Neural progenitor cell (in vitro differentiated cells): ENCODE measurements at regions not wholly inside any gene's neighbourhood (a gene's known extent, or its start where the extent isn't known, plus 50 kb on each side); places are given as distances from the start of the nearest gene placed in this dataset.

Experiments used
- DNase-seq: peaks from one replicate; pipeline ENCODE4 v3.0.0-alpha.2; 2016; ENCODE audit warnings: low spot score
- H2AFZ ChIP-seq: fragments of 200-600 bp; sonication (generic); replicated peaks from 2 replicates; pipeline ENCODE4 v1.6.1; 2016; ENCODE audit warnings: antibody characterized with exemption
- H3F3A ChIP-seq: fragments of 200-600 bp; sonication (generic); 2 replicates; pipeline ENCODE4 v1.6.1; 2016; ENCODE audit warnings: antibody characterized with exemption, low read depth
- H3K27ac ChIP-seq: fragments of 200-600 bp; sonication (generic); 2 replicates; pipeline ENCODE4 v1.5.1; 2016; ENCODE audit warnings: mild to moderate bottlenecking
- H3K27me3 ChIP-seq: fragments of 200-600 bp; sonication (generic); 2 replicates; pipeline ENCODE4 v1.6.1; 2016; ENCODE audit warnings: mild to moderate bottlenecking, moderate library complexity
- H3K36me3 ChIP-seq: fragments of 200-600 bp; sonication (generic); 2 replicates; pipeline ENCODE4 v1.5.1; 2016
- H3K4me1 ChIP-seq: fragments of 200-600 bp; sonication (generic); 2 replicates; pipeline ENCODE4 v1.6.1; 2016; ENCODE audit warnings: mixed run types
- H3K4me2 ChIP-seq: fragments of 200-600 bp; sonication (generic); 2 replicates; pipeline ENCODE4 v1.6.1; 2016
- H3K4me3 ChIP-seq: fragments of 200-600 bp; sonication (generic); 2 replicates; pipeline ENCODE4 v1.5.1; 2016
- H3K79me2 ChIP-seq: fragments of 200-600 bp; sonication (generic); 2 replicates; pipeline ENCODE4 v1.6.1; 2016; ENCODE audit warnings: low read depth
- H3K9ac ChIP-seq: fragments of 200-600 bp; sonication (generic); 2 replicates; pipeline ENCODE4 v1.6.1; 2016
- H3K9me3 ChIP-seq: fragments of 200-600 bp; sonication (generic); 2 replicates; pipeline ENCODE4 v1.5.1; 2016; ENCODE audit warnings: low read depth
- H4K20me1 ChIP-seq: fragments of 200-600 bp; sonication (generic); 2 replicates; pipeline ENCODE4 v1.6.1; 2016; ENCODE audit warnings: low read depth
- H3K27ac Mint-ChIP-seq: 3 replicates; pipeline ENCODE4 v1.8.0; 2021; ENCODE audit warnings: mixed read lengths
- H3K27me3 Mint-ChIP-seq: 2 replicates; pipeline ENCODE4 v1.8.0; 2022; ENCODE audit warnings: low read depth, mild to moderate bottlenecking, inconsistent platforms, moderate library complexity, mixed read lengths; ENCODE audit not compliant: insufficient read depth
- H3K36me3 Mint-ChIP-seq: 3 replicates; pipeline ENCODE4 v1.8.0; 2021; ENCODE audit warnings: mixed read lengths
- H3K4me1 Mint-ChIP-seq: 3 replicates; pipeline ENCODE4 v1.8.0; 2021; ENCODE audit warnings: mixed read lengths
- H3K4me3 Mint-ChIP-seq: 3 replicates; pipeline ENCODE4 v1.8.0; 2021; ENCODE audit warnings: mild to moderate bottlenecking, moderate library complexity, mixed read lengths
- H3K9me3 Mint-ChIP-seq: 3 replicates; pipeline ENCODE4 v1.8.0; 2020; ENCODE audit warnings: mixed read lengths
- EZH2 ChIP-seq: fragments of 200-600 bp; sonication (generic); IDR thresholded peaks from 2 replicates; pipeline ENCODE4 v1.6.1; 2017; ENCODE audit warnings: antibody characterized with exemption, mild to moderate bottlenecking, moderate library complexity
- EZH2phosphoT487 ChIP-seq: fragments of 200-600 bp; sonication (generic); IDR thresholded peaks from 2 replicates; pipeline ENCODE4 v1.6.1; 2017; ENCODE audit warnings: antibody characterized with exemption
- TF ChIP-seq, protein P1 (sequence below): fragments of 200-600 bp; sonication (generic); IDR thresholded peaks from 2 replicates; pipeline ENCODE4 v1.5.1; 2017; ENCODE audit warnings: antibody characterized with exemption, mild to moderate bottlenecking

DNA sequence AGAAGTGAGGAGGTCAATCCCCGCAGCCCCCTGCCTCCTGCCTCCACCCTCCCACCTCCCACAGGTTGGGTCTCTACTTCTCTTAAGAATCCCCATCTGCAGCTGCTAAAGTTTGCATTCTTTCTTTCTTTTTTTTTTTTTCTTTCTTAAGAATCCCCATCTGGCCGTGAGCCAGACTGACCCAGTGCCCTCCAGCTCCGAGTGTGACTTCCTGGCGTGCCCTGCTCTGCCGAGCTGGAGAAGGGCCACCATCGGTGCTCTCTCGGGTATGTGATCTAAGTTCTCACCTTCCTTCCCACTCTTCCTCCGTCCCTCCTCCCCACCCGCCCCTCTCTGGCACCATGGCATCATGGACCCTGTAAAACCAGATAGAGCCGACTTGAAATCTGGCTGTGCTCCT is 66.7 kb upstream of the LMO1 start:
- H3K4me1 Mint-ChIP-seq: peaks cover 79% of the 10 kb centered on the region
- Histone ChIP-seq H3K4me2 (peak overlapping the region; percentile 53), H3K4me3 (no peak overlapping the region), H4K20me1 (peaks cover 5% of the 10 kb centered on the region), H3K79me2 (no peaks in the 10 kb centered on the region), H2AFZ (no peak overlapping the region), H3K4me1 (peaks cover 69% of the 10 kb centered on the region), H3K27ac (no peak overlapping the region), H3K9me3 (no peaks in the 10 kb centered on the region), H3K9ac (no peak overlapping the region), H3K36me3 (no peaks in the 10 kb centered on the region), H3K27me3 (no peaks in the 10 kb centered on the region), H3F3A (peaks cover 32% of the 10 kb centered on the region)
- H3K27ac Mint-ChIP-seq: peak overlapping the region; percentile 92
- peaks cover 19% of the 10 kb centered on the region for H3K27me3 Mint-ChIP-seq
- H3K4me3 Mint-ChIP-seq: peak overlapping the region; percentile 72
- H3K36me3 Mint-ChIP-seq: no peaks in the 10 kb centered on the region
- TF ChIP-seq, protein P1, sequence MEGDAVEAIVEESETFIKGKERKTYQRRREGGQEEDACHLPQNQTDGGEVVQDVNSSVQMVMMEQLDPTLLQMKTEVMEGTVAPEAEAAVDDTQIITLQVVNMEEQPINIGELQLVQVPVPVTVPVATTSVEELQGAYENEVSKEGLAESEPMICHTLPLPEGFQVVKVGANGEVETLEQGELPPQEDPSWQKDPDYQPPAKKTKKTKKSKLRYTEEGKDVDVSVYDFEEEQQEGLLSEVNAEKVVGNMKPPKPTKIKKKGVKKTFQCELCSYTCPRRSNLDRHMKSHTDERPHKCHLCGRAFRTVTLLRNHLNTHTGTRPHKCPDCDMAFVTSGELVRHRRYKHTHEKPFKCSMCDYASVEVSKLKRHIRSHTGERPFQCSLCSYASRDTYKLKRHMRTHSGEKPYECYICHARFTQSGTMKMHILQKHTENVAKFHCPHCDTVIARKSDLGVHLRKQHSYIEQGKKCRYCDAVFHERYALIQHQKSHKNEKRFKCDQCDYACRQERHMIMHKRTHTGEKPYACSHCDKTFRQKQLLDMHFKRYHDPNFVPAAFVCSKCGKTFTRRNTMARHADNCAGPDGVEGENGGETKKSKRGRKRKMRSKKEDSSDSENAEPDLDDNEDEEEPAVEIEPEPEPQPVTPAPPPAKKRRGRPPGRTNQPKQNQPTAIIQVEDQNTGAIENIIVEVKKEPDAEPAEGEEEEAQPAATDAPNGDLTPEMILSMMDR: no peak
- TF ChIP-seq EZH2 (no peak), EZH2phosphoT487 (no peak)
- H3K9me3 Mint-ChIP-seq: no peaks in the 10 kb centered on the region
- DNase-seq: no peak

DNA sequence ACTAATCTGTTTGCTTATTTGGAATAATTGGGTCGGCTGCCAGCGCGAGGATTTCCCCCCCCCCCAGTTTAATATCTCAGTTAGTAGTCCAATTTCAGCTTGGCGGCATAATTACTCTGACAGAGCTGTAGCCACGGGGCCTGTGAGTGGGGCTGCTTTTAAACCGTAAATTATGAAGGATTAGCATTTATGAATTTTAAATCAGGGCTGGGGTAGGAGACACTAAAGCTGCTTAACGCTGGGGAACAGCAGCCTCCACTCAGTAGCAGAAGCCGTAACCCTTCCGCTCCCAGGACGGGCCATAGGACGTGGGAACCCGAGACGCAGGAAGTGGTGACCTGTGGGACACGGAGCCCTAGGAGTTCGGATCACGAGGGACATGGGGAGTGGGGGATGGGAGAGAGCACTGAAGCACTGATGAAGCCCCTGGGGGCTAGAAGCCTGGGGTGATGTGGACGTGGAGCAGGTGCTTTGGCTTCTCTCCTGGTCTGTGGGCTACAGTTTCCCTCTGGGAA is 66.2 kb upstream of the LMO1 start:
- Mint-ChIP-seq H3K27ac (peak overlapping the region; percentile 92), H3K4me1 (peaks cover 74% of the 10 kb centered on the region), H3K27me3 (peaks cover 16% of the 10 kb centered on the region), H3K9me3 (no peaks in the 10 kb centered on the region), H3K4me3 (peak overlapping the region; percentile 72), H3K36me3 (no peaks in the 10 kb centered on the region)
- TF ChIP-seq EZH2phosphoT487 (no peak), EZH2 (no peak)
- TF ChIP-seq, protein P1: no peak
- H3K27me3 ChIP-seq: no peaks in the 10 kb centered on the region
- H3F3A ChIP-seq: peaks cover 32% of the 10 kb centered on the region
- no peaks in the 10 kb centered on the region for H3K79me2 ChIP-seq
- H2AFZ ChIP-seq: no peak overlapping the region
- H3K9ac ChIP-seq: no peak overlapping the region
- H3K36me3 ChIP-seq: no peaks in the 10 kb centered on the region
- no peak overlapping the region for H3K27ac ChIP-seq
- peak overlapping the region; percentile 53 for H3K4me2 ChIP-seq
- H3K4me3 ChIP-seq: no peak overlapping the region
- no peaks in the 10 kb centered on the region for H3K9me3 ChIP-seq
- H3K4me1 ChIP-seq: peaks cover 71% of the 10 kb centered on the region
- H4K20me1 ChIP-seq: peaks cover 5% of the 10 kb centered on the region
- peak; percentile 47 for DNase-seq

DNA sequence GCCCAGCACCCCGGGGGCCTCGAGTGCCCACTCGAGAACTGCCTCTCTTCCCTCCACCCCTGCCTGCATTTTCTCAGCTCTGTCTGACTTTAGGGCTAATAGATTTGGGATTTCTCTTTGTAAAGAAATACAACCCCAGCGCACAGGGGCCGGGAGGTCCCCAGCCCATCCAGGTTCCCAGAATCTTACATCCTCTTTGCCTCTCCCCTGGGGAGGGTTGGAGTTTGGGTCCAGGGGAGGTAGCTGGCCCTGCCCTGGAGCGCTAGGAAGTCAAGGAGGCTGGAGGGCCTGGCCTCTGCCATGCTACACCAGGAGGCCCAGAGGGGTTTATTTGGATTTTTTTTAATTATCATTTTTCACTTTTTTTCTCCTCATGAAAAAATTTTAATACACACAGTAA is 65.7 kb upstream of the LMO1 start:
- Histone ChIP-seq H3K79me2 (no peaks in the 10 kb centered on the region), H3F3A (peaks cover 32% of the 10 kb centered on the region), H3K4me1 (peaks cover 70% of the 10 kb centered on the region), H3K4me3 (no peak overlapping the region), H3K9ac (no peak overlapping the region), H2AFZ (no peak overlapping the region), H3K4me2 (peak overlapping the region; percentile 53), H4K20me1 (peaks cover 5% of the 10 kb centered on the region), H3K27me3 (no peaks in the 10 kb centered on the region), H3K27ac (no peak overlapping the region), H3K9me3 (no peaks in the 10 kb centered on the region), H3K36me3 (no peaks in the 10 kb centered on the region)
- H3K27ac Mint-ChIP-seq: peak overlapping the region; percentile 92
- H3K36me3 Mint-ChIP-seq: no peaks in the 10 kb centered on the region
- DNase-seq: no peak
- TF ChIP-seq, protein P1: no peak
- TF ChIP-seq EZH2phosphoT487: no peak
- no peak for TF ChIP-seq EZH2
- peak overlapping the region; percentile 72 for H3K4me3 Mint-ChIP-seq
- H3K27me3 Mint-ChIP-seq: peaks cover 19% of the 10 kb centered on the region
- no peaks in the 10 kb centered on the region for H3K9me3 Mint-ChIP-seq
- H3K4me1 Mint-ChIP-seq: peaks cover 68% of the 10 kb centered on the region
